WI38 (cell line): ENCODE measurements at regions not wholly inside any gene's neighbourhood (a gene's known extent, or its start where the extent isn't known, plus 50 kb on each side); places are given as distances from the start of the nearest gene placed in this dataset.

Experiments used
- H3K4me3 ChIP-seq: 2 replicates; pipeline ENCODE4 v1.5.1; 2011; ENCODE audit warnings: low read depth, mild to moderate bottlenecking, control low read depth, low read length
- CTCF ChIP-seq: IDR thresholded peaks from 2 replicates; pipeline ENCODE4 v1.5.1; 2012; ENCODE audit warnings: low read depth, mild to moderate bottlenecking, control low read depth, low read length

GRCh38 chr12:91332302-91332701, 149.7 kb upstream of the DCN start:
- no peak for TF ChIP-seq CTCF

GRCh38 chr12:91331371-91331770, 148.8 kb upstream of the DCN start:
- H3K4me3 ChIP-seq = no peak overlapping the region
- TF ChIP-seq CTCF = no peak

More at GRCh38 chr12:91332302-91332701, 149.7 kb upstream of the DCN start:
- no peak overlapping the region for H3K4me3 ChIP-seq

- H3K4me3 ChIP-seq = no peak overlapping the region
- no peak for TF ChIP-seq CTCF
Observed at GRCh38 chr12:91328451-91328850, 145.8 kb upstream of the DCN start.

GRCh38 chr12:91327889-91328288, 145.3 kb upstream of the DCN start:
- no peak for TF ChIP-seq CTCF
- H3K4me3 ChIP-seq = no peak overlapping the region

- H3K4me3 ChIP-seq = peak overlapping the region; percentile 37
- TF ChIP-seq CTCF = no peak
Observed at GRCh38 chr12:91327131-91327530, 144.5 kb upstream of the DCN start.

- H3K4me3 ChIP-seq = peak overlapping the region; percentile 37
- TF ChIP-seq CTCF = peak; percentile 59
Observed at GRCh38 chr12:91326058-91327027, 143.7 kb upstream of the DCN start.

GRCh38 chr12:91320999-91321398, 138.4 kb upstream of the DCN start:
- H3K4me3 ChIP-seq = no peak overlapping the region
- no peak for TF ChIP-seq CTCF
